IPS-18a (cell line): ENCODE measurements at regions not wholly inside any gene's neighbourhood (a gene's known extent, or its start where the extent isn't known, plus 50 kb on each side); places are given as distances from the start of the nearest gene placed in this dataset.

Experiments
- H3K27ac ChIP-seq: one replicate; pipeline ENCODE4 v1.5.1; 2013; ENCODE audit warnings: low read length
- H3K27me3 ChIP-seq: one replicate; pipeline ENCODE4 v1.6.1; 2013; ENCODE audit warnings: mild to moderate bottlenecking, low read length; ENCODE audit not compliant: control insufficient read depth, insufficient read depth
- H3K36me3 ChIP-seq: one replicate; pipeline ENCODE4 v1.6.1; 2013; ENCODE audit warnings: low read depth, low read length; ENCODE audit not compliant: control insufficient read depth
- H3K4me1 ChIP-seq: one replicate; pipeline ENCODE4 v1.6.1; 2013; ENCODE audit warnings: low read depth, low read length; ENCODE audit not compliant: control insufficient read depth
- H3K4me3 ChIP-seq: one replicate; pipeline ENCODE4 v1.5.1; 2013; ENCODE audit warnings: low read length
- H3K9ac ChIP-seq: one replicate; pipeline ENCODE4 v1.6.1; 2013; ENCODE audit warnings: mild to moderate bottlenecking, low read length, moderate library complexity
- H3K9me3 ChIP-seq: one replicate; pipeline ENCODE4 v1.6.1; 2013; ENCODE audit warnings: low read depth, low read length; ENCODE audit not compliant: control insufficient read depth

- Histone ChIP-seq H3K9ac (no peak overlapping the region), H3K27ac (no peak overlapping the region)
Measured at GRCh38 chr20:48180024-48180423, 394.7 kb upstream of the SULF2 start.

DNA sequence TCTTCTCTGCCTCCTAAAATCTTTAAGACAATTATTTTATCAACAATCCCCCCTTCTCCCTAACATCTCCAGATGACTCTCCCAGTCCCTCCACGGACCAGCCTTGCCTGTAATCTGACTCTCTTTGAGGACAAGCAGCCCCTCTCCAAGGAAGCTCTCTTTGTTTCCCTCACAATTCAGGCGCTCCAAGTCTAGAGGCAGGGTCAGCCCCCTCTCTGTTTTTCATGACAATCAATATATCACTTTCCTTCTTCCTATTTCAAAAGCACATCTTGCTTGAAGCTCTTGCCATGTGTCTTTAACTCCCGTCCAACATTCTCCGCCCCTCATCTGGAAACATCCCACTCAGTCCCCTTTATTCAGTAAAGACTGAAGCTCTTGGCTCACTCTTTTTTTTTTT, 393.4 kb upstream of the SULF2 start:
- Histone ChIP-seq H3K4me3 (no peak overlapping the region), H3K27me3 (no peaks in the 10 kb centered on the region), H3K27ac (no peak overlapping the region), H3K4me1 (peaks cover 15% of the 10 kb centered on the region), H3K36me3 (no peaks in the 10 kb centered on the region), H3K9me3 (no peaks in the 10 kb centered on the region), H3K9ac (no peak overlapping the region)

More at GRCh38 chr20:48180024-48180423, 394.7 kb upstream of the SULF2 start:
- H3K4me1 ChIP-seq: peaks cover 15% of the 10 kb centered on the region
- H3K27me3 ChIP-seq: no peaks in the 10 kb centered on the region
- H3K9me3 ChIP-seq: no peaks in the 10 kb centered on the region
- no peaks in the 10 kb centered on the region for H3K36me3 ChIP-seq
- no peak overlapping the region for H3K4me3 ChIP-seq

DNA sequence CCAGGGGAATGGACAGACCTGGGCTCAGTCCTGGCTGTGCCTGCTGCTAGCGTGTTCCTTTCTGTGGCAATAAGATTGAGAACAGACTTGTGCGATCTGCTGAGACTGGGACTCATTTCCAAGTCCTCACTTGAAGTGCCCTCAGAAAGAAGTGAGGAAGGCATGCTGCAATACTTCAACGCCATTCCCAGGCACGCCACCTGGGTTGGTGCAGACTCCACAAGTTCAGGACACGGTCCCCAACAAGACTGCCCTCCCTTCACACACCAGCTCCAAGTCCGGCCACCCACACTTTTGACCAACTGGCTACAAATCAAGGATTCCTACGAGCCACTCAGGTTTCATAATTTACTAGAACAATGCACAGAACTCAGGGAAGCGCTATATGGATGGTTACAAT, 391.8 kb upstream of the SULF2 start:
- no peaks in the 10 kb centered on the region for H3K27me3 ChIP-seq
- H3K36me3 ChIP-seq: no peaks in the 10 kb centered on the region
- no peak overlapping the region for H3K27ac ChIP-seq
- no peaks in the 10 kb centered on the region for H3K9me3 ChIP-seq
- no peak overlapping the region for H3K9ac ChIP-seq
- no peak overlapping the region for H3K4me3 ChIP-seq
- peaks cover 15% of the 10 kb centered on the region for H3K4me1 ChIP-seq

GRCh38 chr20:48176139-48176538, 390.9 kb upstream of the SULF2 start:
- H3K9ac ChIP-seq: no peak overlapping the region
- H3K27me3 ChIP-seq: no peaks in the 10 kb centered on the region
- H3K4me1 ChIP-seq: peaks cover 15% of the 10 kb centered on the region
- H3K4me3 ChIP-seq: no peak overlapping the region
- H3K9me3 ChIP-seq: no peaks in the 10 kb centered on the region
- H3K36me3 ChIP-seq: no peaks in the 10 kb centered on the region
- H3K27ac ChIP-seq: no peak overlapping the region

DNA sequence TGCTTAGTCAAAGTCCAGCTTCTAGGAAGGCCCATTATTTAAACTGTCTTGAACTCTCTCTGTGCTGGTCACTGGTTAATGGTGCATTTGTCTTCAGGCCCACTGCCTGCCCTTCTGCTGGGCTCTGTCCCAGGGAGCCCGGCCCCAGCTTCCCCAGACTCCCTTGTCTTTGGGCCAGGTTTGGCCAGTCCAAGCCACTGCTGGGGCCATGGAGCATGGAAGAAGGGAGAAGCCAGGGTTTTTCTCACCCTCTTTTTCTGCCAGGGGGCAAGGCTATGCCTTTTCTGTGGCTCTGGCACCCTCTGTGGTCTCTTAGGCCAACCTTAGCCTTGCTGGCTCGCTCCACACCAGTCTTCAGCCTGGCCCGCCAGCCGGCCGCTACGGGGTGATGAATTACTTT, 390.0 kb upstream of the SULF2 start:
- no peak overlapping the region for H3K4me3 ChIP-seq
- no peaks in the 10 kb centered on the region for H3K9me3 ChIP-seq
- H3K9ac ChIP-seq: no peak overlapping the region
- no peaks in the 10 kb centered on the region for H3K36me3 ChIP-seq
- H3K4me1 ChIP-seq: peaks cover 15% of the 10 kb centered on the region
- H3K27ac ChIP-seq: no peak overlapping the region
- H3K27me3 ChIP-seq: no peaks in the 10 kb centered on the region

DNA sequence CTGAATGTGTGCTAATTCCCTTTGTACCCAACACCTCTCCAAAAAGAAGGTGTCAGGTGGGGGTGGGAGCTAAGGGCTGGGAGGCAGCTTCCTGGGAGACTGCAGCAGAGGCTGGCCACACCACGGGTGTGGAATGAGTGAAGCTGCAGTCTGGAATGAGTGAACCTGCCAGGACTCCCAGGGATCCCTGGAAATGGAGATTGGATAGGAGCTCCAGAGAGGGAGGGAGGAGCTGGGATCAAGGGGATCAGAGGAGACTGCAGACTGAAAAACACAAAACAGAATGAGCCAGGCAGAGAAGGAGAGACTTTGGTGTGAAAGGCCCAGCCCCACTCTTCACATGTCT, 387.0 kb upstream of the SULF2 start:
- Histone ChIP-seq H3K9me3 (no peaks in the 10 kb centered on the region), H3K4me3 (no peak overlapping the region), H3K4me1 (no peaks in the 10 kb centered on the region), H3K27ac (no peak overlapping the region), H3K36me3 (no peaks in the 10 kb centered on the region), H3K27me3 (no peaks in the 10 kb centered on the region), H3K9ac (no peak overlapping the region)

DNA sequence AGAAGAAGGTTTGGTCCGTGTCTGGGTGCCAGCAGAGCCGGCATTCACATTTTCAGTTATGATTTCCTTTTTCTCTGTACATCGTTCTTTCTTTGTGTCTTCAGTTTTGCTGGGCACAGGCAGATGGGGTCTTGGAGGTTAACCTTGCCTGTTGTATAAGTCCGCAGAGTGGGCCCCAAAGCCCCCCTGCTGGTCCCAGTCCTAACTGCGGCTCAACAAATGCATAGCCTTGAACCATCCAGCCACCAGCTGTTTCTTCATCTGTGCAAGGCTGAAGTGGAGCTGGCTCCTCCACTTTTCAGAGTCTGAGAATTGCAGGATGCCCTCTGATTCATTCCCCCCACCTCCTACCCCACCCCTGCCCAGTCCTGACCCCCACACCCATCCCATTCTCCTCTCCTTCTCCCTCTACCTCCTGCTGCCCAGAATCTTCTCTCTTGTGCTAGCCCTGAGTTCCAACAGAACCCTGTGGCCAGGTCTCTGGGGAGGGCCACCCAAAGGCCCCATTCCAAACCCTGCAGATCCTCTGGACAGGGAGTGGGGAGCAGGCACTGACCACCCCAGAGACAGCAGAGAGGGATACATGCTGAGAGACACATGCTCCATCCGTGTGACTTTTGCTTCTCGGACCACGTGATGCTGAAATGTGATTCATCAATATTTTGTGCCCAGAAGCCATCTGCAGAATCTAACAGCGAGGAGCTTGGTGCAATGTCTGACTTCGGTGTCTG, 386.5 kb upstream of the SULF2 start:
- H3K27ac ChIP-seq: no peak overlapping the region
- H3K36me3 ChIP-seq: no peaks in the 10 kb centered on the region
- H3K4me3 ChIP-seq: no peak overlapping the region
- H3K9me3 ChIP-seq: no peaks in the 10 kb centered on the region
- no peaks in the 10 kb centered on the region for H3K27me3 ChIP-seq
- H3K9ac ChIP-seq: no peak overlapping the region
- H3K4me1 ChIP-seq: no peaks in the 10 kb centered on the region

DNA sequence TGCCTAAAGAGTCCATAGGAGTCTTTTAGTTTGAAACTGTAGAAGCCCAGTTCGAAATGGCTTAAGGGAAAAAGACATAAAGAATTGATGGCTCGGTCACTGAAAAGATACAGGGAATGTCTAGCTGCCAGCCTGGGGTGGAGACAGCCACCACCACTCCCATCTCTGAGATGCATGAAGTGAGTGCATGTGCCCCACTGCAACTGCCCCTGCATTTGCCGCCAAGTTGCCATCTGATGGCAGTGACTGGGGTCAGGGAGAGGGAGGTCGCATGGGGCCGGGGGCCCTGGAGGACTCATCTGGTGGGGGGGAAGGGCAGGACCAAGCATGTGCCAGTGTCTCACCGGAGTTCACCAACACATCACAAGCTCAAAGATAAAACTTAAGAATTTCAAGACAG, 385.8 kb upstream of the SULF2 start:
- Histone ChIP-seq H3K4me3 (no peak overlapping the region), H3K9me3 (no peaks in the 10 kb centered on the region), H3K27me3 (no peaks in the 10 kb centered on the region), H3K27ac (no peak overlapping the region), H3K36me3 (no peaks in the 10 kb centered on the region), H3K9ac (no peak overlapping the region), H3K4me1 (no peaks in the 10 kb centered on the region)

DNA sequence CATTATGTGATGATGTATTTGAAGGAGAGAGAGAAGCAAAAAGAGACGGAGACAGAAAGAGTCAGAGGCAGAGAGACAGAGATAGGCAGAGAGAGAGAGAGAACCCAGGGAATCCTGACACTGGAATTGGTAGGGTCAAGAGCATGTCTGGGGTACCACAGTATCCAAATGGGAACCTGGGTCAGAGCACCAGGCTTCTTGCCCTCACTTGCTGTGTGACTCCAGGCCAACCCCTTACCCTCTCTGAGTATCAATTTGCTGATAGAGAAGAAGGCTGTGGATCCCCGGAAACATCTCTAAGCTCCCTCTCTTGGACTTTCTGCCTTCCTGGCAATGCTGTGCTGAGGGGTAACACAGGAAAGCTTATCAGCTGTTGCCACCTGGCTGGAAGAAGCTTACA, 385.3 kb upstream of the SULF2 start:
- H3K9ac ChIP-seq: no peak overlapping the region
- no peak overlapping the region for H3K27ac ChIP-seq
- no peaks in the 10 kb centered on the region for H3K27me3 ChIP-seq

DNA sequence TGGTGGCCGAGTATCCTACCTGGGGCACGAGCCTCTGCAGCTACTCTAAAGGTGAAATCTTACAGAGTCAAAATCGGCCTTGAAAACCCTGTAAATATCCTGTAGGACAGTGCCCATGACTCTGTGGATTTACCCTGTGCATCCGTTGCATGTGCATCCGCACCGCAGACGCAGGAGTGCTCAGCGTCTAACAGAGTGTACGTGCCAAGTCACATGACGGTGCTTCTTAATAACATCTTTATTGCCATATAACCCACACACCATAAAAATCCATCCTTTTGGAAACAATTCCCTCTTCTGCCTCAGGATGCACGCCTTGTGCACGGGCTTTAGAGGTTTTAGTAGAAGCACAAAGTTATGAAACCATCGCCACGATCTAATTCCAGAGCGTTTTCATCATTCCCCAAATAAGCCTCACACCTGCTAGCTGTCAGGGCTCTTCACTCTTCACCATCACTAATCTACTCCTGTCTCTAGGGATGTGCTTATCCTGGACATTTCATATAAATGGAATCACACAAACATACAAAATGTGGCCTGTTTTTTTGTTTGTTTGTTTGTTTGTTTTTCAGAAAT, 384.5 kb upstream of the SULF2 start:
- Histone ChIP-seq H3K4me1 (no peaks in the 10 kb centered on the region), H3K36me3 (no peaks in the 10 kb centered on the region), H3K27ac (no peak overlapping the region), H3K9ac (no peak overlapping the region), H3K27me3 (no peaks in the 10 kb centered on the region), H3K9me3 (no peaks in the 10 kb centered on the region), H3K4me3 (no peak overlapping the region)

More for the DNA sequence above, 385.3 kb upstream of the SULF2 start:
- no peak overlapping the region for H3K4me3 ChIP-seq
- no peaks in the 10 kb centered on the region for H3K36me3 ChIP-seq
- H3K9me3 ChIP-seq: no peaks in the 10 kb centered on the region
- H3K4me1 ChIP-seq: no peaks in the 10 kb centered on the region

DNA sequence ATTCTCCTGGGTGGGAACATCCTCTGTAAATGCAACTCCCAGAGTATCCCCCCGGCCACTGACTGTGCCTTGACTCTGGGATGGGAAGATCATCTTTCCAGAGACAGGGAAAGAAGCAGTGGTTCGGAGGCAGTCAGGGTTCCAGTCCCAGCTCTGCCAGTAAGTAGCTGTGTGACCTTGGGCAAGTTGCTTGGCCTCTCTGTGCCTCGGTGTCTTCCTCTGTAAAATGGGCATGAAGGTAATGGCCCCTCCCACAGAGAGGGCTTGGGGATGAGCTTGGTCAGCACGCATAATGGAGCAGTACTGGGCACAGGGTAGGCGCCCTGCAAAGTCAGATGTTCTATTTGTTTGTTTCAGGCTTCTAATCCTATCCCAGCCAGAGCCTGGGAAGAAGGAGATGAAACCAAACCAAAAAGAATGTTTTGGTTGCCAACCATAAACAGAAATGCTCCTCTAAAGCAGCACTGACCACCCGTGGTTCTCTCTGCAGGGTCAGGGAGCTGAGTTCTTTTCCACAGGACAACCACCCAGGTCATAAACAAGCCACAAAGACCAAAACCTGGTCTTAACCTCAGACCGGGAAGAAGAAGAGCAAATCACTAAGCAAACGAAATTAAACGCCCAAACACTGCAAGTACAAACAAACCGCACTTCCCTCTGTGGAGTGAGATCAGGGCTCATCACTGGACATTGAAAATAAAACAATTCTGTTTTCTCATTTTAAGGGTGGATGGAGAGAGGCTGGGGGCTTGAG, 381.0 kb upstream of the SULF2 start:
- Histone ChIP-seq H3K36me3 (no peaks in the 10 kb centered on the region), H3K4me3 (no peak overlapping the region), H3K9me3 (no peaks in the 10 kb centered on the region), H3K27me3 (no peaks in the 10 kb centered on the region), H3K4me1 (no peaks in the 10 kb centered on the region), H3K27ac (no peak overlapping the region), H3K9ac (no peak overlapping the region)

- Histone ChIP-seq H3K9ac (no peak overlapping the region), H3K27ac (no peak overlapping the region), H3K4me1 (no peaks in the 10 kb centered on the region), H3K9me3 (no peaks in the 10 kb centered on the region), H3K36me3 (no peaks in the 10 kb centered on the region), H3K4me3 (no peak overlapping the region), H3K27me3 (no peaks in the 10 kb centered on the region)
Measured at GRCh38 chr20:48165401-48165685, 380.1 kb upstream of the SULF2 start.
